Activated T-cell treated with anti-CD3 and anti-CD28 coated beads for 24 hours (primary cell): ENCODE measurements at regions not wholly inside any gene's neighbourhood (a gene's known extent, or its start where the extent isn't known, plus 50 kb on each side); places are given as distances from the start of the nearest gene placed in this dataset.

ENCODE experiments used
- DNase-seq: peaks from one replicate; pipeline ENCODE4 v3.0.0-alpha.2; 2020; ENCODE audit warnings: low read depth

- DNase-seq, result no peak
Measured at GRCh38 chr7:67843001-67843565, 846.5 kb downstream of the TYW1 start.

DNA sequence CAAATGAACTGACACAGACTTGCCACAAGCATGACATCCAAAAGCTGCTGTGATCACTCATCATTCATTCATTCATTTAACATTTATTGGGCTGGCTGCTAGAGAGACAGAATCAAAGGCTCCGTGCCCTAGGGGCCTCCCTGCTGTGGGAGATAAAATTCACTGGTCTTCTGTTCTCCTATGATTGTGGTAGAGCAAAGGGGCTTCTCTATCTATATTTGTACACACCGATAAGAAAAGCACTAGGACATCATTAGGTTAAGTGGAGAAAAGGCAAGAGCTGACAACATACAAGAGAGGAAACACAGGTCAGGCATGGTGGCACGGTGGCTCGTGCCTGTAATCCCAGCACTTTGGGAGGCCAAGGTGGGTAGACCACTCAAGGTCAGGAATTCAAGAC, 847.0 kb downstream of the TYW1 start:
- DNase-seq, result no peak

DNA sequence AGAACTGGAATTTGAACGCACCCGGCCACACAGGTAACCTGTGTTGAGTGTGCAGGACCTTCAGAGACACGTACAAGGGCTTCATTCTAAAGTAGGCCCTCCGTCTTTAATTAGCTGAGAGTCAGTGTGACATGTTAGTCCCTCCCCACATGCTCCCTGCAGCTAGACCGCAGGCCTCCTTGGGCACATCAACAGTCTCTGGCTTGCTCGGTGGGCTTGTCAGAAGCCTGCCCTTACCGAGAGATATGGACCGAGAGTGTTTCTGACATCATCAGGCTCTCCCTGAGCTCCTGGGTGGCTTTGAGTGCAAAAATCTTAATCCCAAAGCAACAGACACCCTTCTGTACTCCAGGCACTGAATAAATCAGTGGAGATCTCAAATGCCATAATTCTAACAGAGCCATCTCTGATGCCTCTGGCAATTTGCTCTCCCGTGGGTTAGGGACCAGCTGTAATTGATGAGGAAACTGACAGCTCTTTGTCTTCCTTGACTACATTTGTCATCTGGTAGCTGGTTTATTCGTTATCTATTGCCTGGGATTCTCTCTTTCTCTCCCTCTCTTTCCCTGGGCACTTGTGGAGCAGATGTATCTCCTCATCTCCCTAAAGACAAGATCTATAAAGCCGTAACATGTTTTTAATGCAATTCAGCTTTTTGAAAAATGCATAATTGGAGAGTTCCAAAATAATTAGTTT, 850.6 kb downstream of the TYW1 start:
- DNase-seq, result no peak

GRCh38 chr7:67854221-67855178, 857.9 kb downstream of the TYW1 start:
- no peak for DNase-seq

GRCh38 chr7:67855322-67855721, 858.7 kb downstream of the TYW1 start:
- no peak for DNase-seq

- DNase-seq, result no peak
Measured at GRCh38 chr7:67856046-67856445, 859.4 kb downstream of the TYW1 start.

DNA sequence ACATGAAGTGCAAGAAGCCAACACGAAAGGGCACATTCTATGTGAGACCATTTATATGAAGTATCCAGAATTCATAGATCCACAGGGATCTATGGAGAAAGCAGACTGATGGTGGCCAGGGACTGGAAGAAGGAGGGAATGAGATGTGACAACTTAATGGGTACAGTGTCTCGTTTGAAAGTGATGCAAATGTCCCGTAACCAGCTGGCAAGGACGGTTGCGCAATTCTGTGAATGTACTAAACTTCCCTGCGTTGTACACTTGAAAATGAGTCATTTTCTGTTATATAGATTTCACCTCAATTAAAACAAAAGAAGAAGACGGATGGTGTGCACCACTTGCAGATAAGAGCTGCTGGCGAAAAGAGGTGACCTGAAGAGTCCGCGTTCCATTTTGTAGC, 861.1 kb downstream of the TYW1 start:
- DNase-seq, result no peak

DNA sequence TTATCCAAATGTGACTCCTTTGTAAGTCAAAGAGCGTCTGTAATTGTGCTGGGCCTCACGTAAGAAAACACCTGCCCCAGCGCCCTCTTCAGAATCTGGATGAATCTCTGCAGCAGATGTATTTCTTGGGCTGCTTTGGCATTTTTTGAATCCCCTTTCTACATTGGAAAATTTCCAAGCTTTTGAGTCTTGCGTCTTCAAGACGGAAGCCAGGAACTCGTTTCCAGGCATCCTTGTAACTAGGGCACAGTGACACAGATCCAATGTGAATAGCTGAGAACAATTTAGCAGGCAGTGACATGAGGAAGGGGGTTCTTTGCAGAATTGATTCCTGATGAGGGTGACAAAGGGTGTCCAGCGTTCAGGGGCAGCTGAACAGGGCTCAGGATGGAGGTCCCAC, 862.3 kb downstream of the TYW1 start:
- DNase-seq, result no peak

- no peak for DNase-seq
Measured at GRCh38 chr7:67863911-67864310, 867.3 kb downstream of the TYW1 start.

DNA sequence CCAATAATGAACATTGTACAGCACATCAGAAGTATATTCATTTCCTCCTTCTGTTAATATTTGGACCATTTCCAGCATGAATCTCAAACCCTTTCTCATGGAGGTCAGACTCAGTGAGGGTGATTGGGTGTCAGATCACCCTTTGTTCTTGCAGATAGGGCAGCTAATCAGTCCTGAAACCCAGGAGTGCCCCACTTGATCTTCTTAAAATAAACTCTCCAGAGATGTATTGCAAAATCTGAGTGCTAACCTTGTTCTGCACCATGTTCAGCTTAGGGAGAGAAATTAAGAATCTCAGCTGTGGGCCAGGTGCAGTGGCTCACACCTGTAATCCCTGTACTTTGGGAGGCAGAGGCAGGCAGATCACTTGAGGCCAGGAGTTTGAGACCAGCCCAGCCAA, 869.4 kb downstream of the TYW1 start:
- DNase-seq, result no peak

- no peak for DNase-seq
Measured at GRCh38 chr7:67866812-67867211, 870.2 kb downstream of the TYW1 start.

DNA sequence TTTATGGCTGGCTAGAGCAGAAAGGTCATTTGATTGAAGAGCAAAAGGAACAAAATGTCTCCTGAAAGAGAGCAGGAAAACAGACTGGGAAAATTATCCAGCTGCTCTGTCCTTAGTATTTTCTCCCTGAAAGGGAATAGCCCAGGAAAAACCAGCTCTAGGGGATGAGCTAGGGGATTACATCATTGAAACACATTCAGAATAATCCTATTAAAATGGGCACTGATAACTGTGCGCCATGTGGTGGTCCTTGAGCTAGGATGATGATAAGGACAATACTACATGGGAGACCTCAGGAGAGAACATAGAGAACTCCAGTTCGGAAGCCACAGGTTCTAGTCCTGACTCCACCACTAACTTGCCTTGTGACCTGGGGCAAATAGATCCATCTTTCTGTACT, 873.8 kb downstream of the TYW1 start:
- DNase-seq, result no peak

DNA sequence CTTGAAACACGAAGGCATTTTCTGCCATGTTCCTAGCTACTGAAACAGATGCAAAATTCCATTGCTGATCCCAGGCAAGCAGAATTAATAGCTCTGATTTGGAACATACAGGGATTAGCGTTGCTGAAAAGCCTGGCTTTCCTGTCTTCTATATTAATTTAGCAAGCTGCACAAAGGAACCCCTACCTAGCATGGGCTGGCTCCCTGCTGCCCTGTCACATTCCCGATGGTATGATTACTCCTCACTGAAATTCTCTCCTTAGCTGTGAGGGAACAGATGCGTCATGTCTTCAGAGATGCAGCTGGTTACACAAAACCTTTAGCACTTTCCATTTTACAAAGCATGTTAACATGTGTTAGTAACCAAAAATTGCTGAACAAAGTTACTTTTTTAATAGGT, 878.9 kb downstream of the TYW1 start:
- DNase-seq, result no peak

GRCh38 chr7:67878808-67879207, 882.2 kb downstream of the TYW1 start:
- DNase-seq, result no peak

GRCh38 chr7:67882843-67883242, 886.2 kb downstream of the TYW1 start:
- no peak for DNase-seq

DNA sequence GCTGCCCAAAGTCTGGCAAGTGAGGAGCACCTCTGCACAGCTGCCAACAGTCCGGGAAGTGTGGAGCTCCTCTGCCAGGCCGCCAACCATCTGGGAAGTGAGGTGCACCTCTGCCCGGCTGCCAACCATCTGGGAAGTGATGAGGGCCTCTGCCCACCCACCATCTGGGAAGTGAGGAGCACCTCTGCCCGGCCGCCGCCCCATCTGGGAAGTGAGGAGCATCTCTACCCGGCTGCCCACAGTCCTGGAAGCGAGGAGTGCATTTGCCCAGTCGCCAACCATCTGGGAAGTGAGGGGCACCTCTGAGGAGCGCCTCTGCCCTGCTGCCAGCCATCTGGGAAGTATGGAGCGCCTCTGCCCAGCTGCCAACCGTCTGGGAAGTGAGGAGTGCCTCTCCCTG, 893.7 kb downstream of the TYW1 start:
- no peak for DNase-seq

DNA sequence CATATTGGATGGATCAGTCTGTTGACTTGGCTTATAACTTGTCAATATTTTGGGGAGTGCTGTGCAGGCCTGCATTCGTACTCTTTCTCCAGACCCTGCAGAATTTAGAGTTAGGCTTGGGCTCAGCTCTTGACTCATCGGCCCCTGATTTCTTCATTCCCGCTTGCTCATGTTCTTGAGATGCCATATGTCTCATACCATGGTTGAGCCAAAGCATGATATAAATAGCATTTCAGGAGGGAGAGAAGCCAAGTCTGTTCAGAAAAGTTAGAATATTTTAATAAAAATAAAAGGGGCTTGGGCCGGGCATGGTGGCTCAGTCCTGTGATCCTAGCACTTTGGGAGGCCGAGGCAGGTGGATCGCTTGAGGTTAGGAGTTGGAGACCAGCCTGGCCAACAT, 898.1 kb downstream of the TYW1 start:
- DNase-seq, result no peak

GRCh38 chr7:67896721-67897120, 900.1 kb downstream of the TYW1 start:
- DNase-seq, result no peak

- DNase-seq, result no peak
Measured at GRCh38 chr7:67900456-67900855, 903.8 kb downstream of the TYW1 start.

GRCh38 chr7:67901808-67902480, 905.3 kb downstream of the TYW1 start:
- DNase-seq, result no peak

- DNase-seq, result no peak
Measured at GRCh38 chr7:67907792-67908191, 911.2 kb downstream of the TYW1 start.

- no peak for DNase-seq
Measured at GRCh38 chr7:67912437-67912836, 915.8 kb downstream of the TYW1 start.

GRCh38 chr7:67913604-67914003, 917.0 kb downstream of the TYW1 start:
- DNase-seq, result no peak
